Stimulated activated CD4-positive, alpha-beta T cell treated with anti-CD3 and anti-CD28 coated beads, Interleukin-15, amount 100 ng/mL, for 1 hour (primary cell): ENCODE measurements at regions not wholly inside any gene's neighbourhood (a gene's known extent, or its start where the extent isn't known, plus 50 kb on each side); places are given as distances from the start of the nearest gene placed in this dataset.

ENCODE experiments used
- DNase-seq, 2 donors: peaks; one replicate each; pipeline ENCODE4 v3.0.0-alpha.2; 2020; ENCODE audit warnings: low read depth in 1 of 2, low spot score in 1 of 2

GRCh38 chr16:65307286-65307685 lies 185.4 kb upstream of the CDH11 start:
- no peak for DNase-seq

- no peak for DNase-seq
Measured at GRCh38 chr16:65306722-65307121, 184.9 kb upstream of the CDH11 start.

GRCh38 chr16:65306300-65306699 lies 184.4 kb upstream of the CDH11 start:
- no peak for DNase-seq

- no peak for DNase-seq
Measured at GRCh38 chr16:65305266-65305959, 183.6 kb upstream of the CDH11 start.

- DNase-seq: no peak
Measured at GRCh38 chr16:65301029-65301428, 179.2 kb upstream of the CDH11 start.

GRCh38 chr16:65297453-65297852 lies 175.6 kb upstream of the CDH11 start:
- DNase-seq: no peak

- no peak for DNase-seq
Measured at GRCh38 chr16:65295527-65295926, 173.7 kb upstream of the CDH11 start.

- DNase-seq: no peak
Measured at GRCh38 chr16:65294708-65295107, 172.8 kb upstream of the CDH11 start.

- no peak for DNase-seq
Measured at GRCh38 chr16:65294165-65294564, 172.3 kb upstream of the CDH11 start.

- DNase-seq: no peak
Measured at GRCh38 chr16:65289022-65289421, 167.2 kb upstream of the CDH11 start.

GRCh38 chr16:65287307-65287706 lies 165.4 kb upstream of the CDH11 start:
- no peak for DNase-seq

- DNase-seq: no peak
Measured at GRCh38 chr16:65285128-65286048, 163.5 kb upstream of the CDH11 start.

GRCh38 chr16:65284626-65285025 lies 162.8 kb upstream of the CDH11 start:
- DNase-seq: no peak

- DNase-seq: no peak
Measured at GRCh38 chr16:65283181-65283651, 161.4 kb upstream of the CDH11 start.

GRCh38 chr16:65281586-65281985 lies 159.7 kb upstream of the CDH11 start:
- no peak for DNase-seq

GRCh38 chr16:65280845-65281512 lies 159.1 kb upstream of the CDH11 start:
- no peak for DNase-seq

- DNase-seq: no peak
Measured at GRCh38 chr16:65279576-65279975, 157.7 kb upstream of the CDH11 start.

GRCh38 chr16:65278874-65279273 lies 157.0 kb upstream of the CDH11 start:
- DNase-seq: no peak

GRCh38 chr16:65274566-65274965 lies 152.7 kb upstream of the CDH11 start:
- no peak for DNase-seq

- no peak for DNase-seq
Measured at GRCh38 chr16:65272699-65273414, 151.0 kb upstream of the CDH11 start.

- DNase-seq: no peak
Measured at GRCh38 chr16:65271996-65272395, 150.1 kb upstream of the CDH11 start.
